ENCODE measurements at regions not wholly inside any gene's neighbourhood (a gene's known extent, or its start where the extent isn't known, plus 50 kb on each side); places are given as distances from the start of the nearest gene placed in this dataset.

DNA sequence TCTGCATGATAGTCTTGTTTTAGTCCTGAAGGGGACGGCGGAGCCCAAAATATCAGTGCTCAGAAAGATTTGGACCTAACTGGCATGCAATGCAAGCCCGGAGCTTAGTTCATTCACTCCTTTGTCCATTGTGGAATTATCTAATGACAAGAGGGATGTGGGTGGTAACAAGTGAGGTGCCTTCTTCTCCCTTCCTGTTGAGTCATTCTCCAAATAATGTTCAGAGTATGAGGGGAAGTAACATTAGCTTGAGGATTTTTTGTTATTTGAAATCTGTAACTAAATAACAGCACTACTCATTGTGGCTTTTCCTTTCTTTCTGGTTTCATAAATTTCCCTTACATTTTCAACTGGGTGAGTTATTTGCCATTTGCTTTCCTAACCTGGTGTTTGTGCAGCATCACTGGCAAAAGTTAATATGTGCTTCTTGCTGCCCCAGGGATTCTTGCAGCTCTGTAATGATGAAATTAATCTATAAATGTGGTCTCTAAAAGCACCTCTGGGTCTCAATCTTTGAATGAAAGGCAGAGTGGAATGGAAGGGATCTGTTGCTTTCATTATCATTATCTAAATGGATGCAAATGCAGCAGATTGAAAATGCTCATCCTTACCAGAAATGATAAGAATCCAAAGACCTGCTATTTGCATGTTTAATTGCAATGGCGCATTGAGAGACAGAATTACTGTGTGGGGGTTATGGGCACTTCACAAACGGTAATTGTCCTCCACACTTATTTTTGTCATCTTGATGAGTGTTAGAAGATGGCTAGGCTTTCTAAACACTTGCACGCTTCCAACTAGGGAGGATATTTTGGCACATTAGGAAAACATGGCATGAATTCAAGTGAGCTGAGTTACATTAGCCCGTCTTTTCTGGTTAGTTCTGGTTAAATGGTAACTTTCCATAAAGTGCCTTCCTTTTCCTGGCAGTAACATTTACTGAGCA, 89.9 kb upstream of the MITF start:
- H3K27ac ChIP-seq (ENCODE audit: low read depth, low read length): no peak overlapping the region

DNA sequence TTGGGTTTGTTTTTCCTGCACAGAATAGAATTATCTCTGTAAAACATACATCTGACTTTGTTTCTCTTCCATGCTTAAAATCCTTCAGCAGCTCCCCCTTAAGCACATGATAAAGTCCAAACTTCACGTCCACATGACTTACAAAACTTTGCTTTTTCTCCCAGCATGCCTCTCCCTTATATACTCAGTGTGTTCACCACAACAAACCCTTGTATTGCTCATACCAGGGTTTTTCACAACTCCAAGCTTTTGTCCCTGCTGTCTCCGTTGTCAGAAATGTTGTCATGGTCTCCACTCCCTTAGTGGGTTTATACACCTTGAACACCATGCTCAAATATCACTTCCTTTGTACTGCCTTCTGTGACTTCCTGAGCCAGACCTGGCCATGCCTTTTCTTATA, 91.1 kb upstream of the MITF start:
- H3K27ac ChIP-seq (ENCODE audit: low read depth, low read length): no peak overlapping the region

More for the DNA sequence above, 89.9 kb upstream of the MITF start:
- Histone ChIP-seq H3K9me3 (ENCODE audit: control insufficient read depth, insufficient read depth, low read length) (no peaks in the 10 kb centered on the region), H3K79me2 (ENCODE audit: control insufficient read depth, low read length) (no peaks in the 10 kb centered on the region), H4K20me1 (ENCODE audit: control insufficient read depth, insufficient read depth, low read depth, low read length) (no peaks in the 10 kb centered on the region), H3K4me3 (ENCODE audit: low read length) (no peak overlapping the region), H3K4me2 (ENCODE audit: low read length) (no peak overlapping the region), H3F3A (ENCODE audit: control insufficient read depth, insufficient read depth) (no peaks in the 10 kb centered on the region), H3K36me3 (ENCODE audit: control insufficient read depth, low read length) (no peaks in the 10 kb centered on the region), H3K4me1 (ENCODE audit: control insufficient read depth, low read length) (no peaks in the 10 kb centered on the region), H3K9me2 (replicated peaks; ENCODE audit: control insufficient read depth, low read length) (no peaks in the 10 kb centered on the region), H3K27me3 (ENCODE audit: control insufficient read depth, low read length) (no peaks in the 10 kb centered on the region)
- TF ChIP-seq EZH2phosphoT487 (IDR thresholded peaks at IDR 0.05; ENCODE audit: borderline replicate concordance, low read length) (no peak), CTCF (IDR thresholded peaks at IDR 0.05; ENCODE audit: low read depth, low read length, poor library complexity, severe bottlenecking) (no peak)

DNA sequence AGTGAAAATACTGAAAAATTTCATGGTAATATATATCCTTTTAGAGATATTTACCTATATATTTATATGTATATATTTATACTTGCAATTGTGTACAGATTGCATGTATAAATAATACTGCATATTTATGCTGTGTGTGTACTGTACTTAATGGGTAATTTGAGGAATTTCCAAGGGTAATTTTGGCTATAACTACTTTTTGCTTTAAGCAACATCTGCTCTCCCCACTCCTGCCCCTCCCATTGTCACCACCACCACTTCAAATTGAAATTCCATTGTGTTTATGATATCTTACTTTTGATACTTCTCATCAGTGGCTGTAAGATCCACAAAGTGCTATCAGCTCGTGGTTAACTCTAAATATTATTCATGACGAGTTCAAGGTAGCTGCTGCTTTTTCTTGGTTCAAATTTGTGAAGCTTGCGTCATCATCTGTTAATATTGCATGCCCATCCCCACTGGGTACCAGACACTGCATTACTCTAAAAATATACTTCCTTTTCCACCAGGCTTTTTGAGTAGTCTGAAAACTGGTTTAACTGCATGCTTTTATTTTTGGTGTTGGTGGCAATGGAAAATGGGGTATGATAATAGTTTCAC, 91.7 kb upstream of the MITF start:
- Histone ChIP-seq H3K36me3 (ENCODE audit: control insufficient read depth, low read length) (no peaks in the 10 kb centered on the region), H3K27me3 (ENCODE audit: control insufficient read depth, low read length) (no peaks in the 10 kb centered on the region), H3K4me1 (ENCODE audit: control insufficient read depth, low read length) (no peaks in the 10 kb centered on the region), H3K9me3 (ENCODE audit: control insufficient read depth, insufficient read depth, low read length) (no peaks in the 10 kb centered on the region), H4K20me1 (ENCODE audit: control insufficient read depth, insufficient read depth, low read depth, low read length) (no peaks in the 10 kb centered on the region), H3K4me3 (ENCODE audit: low read length) (no peak overlapping the region), H3K79me2 (ENCODE audit: control insufficient read depth, low read length) (no peaks in the 10 kb centered on the region), H3K27ac (ENCODE audit: low read depth, low read length) (no peak overlapping the region), H3K4me2 (ENCODE audit: low read length) (no peak overlapping the region), H3K9me2 (replicated peaks; ENCODE audit: control insufficient read depth, low read length) (no peaks in the 10 kb centered on the region), H3F3A (ENCODE audit: control insufficient read depth, insufficient read depth) (no peaks in the 10 kb centered on the region)
- TF ChIP-seq EZH2phosphoT487 (IDR thresholded peaks at IDR 0.05; ENCODE audit: borderline replicate concordance, low read length) (no peak), CTCF (IDR thresholded peaks at IDR 0.05; ENCODE audit: low read depth, low read length, poor library complexity, severe bottlenecking) (no peak)

More for the DNA sequence above, 91.1 kb upstream of the MITF start:
- H3K9me2 ChIP-seq (replicated peaks; ENCODE audit: control insufficient read depth, low read length): no peaks in the 10 kb centered on the region
- H3K79me2 ChIP-seq (ENCODE audit: control insufficient read depth, low read length): no peaks in the 10 kb centered on the region
- H3K9me3 ChIP-seq (ENCODE audit: control insufficient read depth, insufficient read depth, low read length): no peaks in the 10 kb centered on the region
- no peak for TF ChIP-seq CTCF (IDR thresholded peaks at IDR 0.05; ENCODE audit: low read depth, low read length, poor library complexity, severe bottlenecking)
- no peaks in the 10 kb centered on the region for H3K4me1 ChIP-seq (ENCODE audit: control insufficient read depth, low read length)
- H3K4me2 ChIP-seq (ENCODE audit: low read length): no peak overlapping the region
- H3K27me3 ChIP-seq (ENCODE audit: control insufficient read depth, low read length): no peaks in the 10 kb centered on the region
- H4K20me1 ChIP-seq (ENCODE audit: control insufficient read depth, insufficient read depth, low read depth, low read length): no peaks in the 10 kb centered on the region
- no peaks in the 10 kb centered on the region for H3K36me3 ChIP-seq (ENCODE audit: control insufficient read depth, low read length)
- H3K4me3 ChIP-seq (ENCODE audit: low read length): no peak overlapping the region
- no peaks in the 10 kb centered on the region for H3F3A ChIP-seq (ENCODE audit: control insufficient read depth, insufficient read depth)

All from DOHH2 (cell line).